HEK293 (cell line): ENCODE measurements at regions not wholly inside any gene's neighbourhood (a gene's known extent, or its start where the extent isn't known, plus 50 kb on each side); places are given as distances from the start of the nearest gene placed in this dataset.

Experiments used
- REPIN1 ChIP-seq: fragments of 450-650 bp; formaldehyde crosslinking; IDR thresholded peaks from 2 replicates; pipeline ENCODE4 v1.5.1; 2017; ENCODE audit warnings: missing biosample characterization, missing genetic modification characterization, low read depth
- ZNF654 ChIP-seq: fragments of 450-650 bp; formaldehyde crosslinking; IDR thresholded peaks from 2 replicates; pipeline ENCODE4 v1.5.1; 2016; ENCODE audit warnings: low read depth, missing biosample characterization, missing genetic modification characterization
- TF ChIP-seq, protein P1 (sequence below): fragments of 450-650 bp; formaldehyde crosslinking; IDR thresholded peaks from 2 replicates; pipeline ENCODE4 v1.5.1; 2016; ENCODE audit warnings: missing biosample characterization, missing genetic modification characterization
- TF ChIP-seq, protein P2 (sequence below): fragments of 450-650 bp; formaldehyde crosslinking; IDR thresholded peaks from 2 replicates; pipeline ENCODE4 v1.5.1; 2016; ENCODE audit warnings: missing biosample characterization, missing genetic modification characterization
- TF ChIP-seq, protein P3 (sequence below): fragments of 450-650 bp; formaldehyde crosslinking; IDR thresholded peaks from 2 replicates; pipeline ENCODE4 v1.5.1; 2016; ENCODE audit warnings: missing biosample characterization, missing genetic modification characterization

DNA sequence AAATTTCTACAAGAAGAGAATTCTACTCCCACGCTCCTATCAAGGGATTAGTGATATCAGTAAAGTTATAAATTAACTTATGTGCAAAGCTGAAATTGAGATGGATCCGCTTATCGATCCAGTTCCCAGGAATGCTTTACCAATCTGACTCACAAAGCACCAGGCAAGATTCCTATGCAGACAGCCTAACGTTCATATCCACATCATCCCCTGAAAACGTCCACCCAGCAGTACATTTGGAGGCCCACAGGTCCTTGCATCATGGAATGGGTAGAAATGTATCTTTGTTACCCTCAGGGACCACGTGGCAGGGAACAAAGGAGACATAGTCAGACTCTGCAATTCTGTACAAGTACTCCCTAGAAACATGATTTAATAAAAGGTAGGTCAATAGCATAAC is 147.4 kb downstream of the ESM1 start:
- TF ChIP-seq, protein P1, sequence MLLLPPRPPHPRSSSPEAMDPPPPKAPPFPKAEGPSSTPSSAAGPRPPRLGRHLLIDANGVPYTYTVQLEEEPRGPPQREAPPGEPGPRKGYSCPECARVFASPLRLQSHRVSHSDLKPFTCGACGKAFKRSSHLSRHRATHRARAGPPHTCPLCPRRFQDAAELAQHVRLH (tag by site-specific recombination): no peak
- TF ChIP-seq, protein P2, sequence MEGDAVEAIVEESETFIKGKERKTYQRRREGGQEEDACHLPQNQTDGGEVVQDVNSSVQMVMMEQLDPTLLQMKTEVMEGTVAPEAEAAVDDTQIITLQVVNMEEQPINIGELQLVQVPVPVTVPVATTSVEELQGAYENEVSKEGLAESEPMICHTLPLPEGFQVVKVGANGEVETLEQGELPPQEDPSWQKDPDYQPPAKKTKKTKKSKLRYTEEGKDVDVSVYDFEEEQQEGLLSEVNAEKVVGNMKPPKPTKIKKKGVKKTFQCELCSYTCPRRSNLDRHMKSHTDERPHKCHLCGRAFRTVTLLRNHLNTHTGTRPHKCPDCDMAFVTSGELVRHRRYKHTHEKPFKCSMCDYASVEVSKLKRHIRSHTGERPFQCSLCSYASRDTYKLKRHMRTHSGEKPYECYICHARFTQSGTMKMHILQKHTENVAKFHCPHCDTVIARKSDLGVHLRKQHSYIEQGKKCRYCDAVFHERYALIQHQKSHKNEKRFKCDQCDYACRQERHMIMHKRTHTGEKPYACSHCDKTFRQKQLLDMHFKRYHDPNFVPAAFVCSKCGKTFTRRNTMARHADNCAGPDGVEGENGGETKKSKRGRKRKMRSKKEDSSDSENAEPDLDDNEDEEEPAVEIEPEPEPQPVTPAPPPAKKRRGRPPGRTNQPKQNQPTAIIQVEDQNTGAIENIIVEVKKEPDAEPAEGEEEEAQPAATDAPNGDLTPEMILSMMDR (tag by site-specific recombination): no peak
- TF ChIP-seq REPIN1 (tag by site-specific recombination) (no peak), ZNF654 (no peak)
- TF ChIP-seq, protein P3, sequence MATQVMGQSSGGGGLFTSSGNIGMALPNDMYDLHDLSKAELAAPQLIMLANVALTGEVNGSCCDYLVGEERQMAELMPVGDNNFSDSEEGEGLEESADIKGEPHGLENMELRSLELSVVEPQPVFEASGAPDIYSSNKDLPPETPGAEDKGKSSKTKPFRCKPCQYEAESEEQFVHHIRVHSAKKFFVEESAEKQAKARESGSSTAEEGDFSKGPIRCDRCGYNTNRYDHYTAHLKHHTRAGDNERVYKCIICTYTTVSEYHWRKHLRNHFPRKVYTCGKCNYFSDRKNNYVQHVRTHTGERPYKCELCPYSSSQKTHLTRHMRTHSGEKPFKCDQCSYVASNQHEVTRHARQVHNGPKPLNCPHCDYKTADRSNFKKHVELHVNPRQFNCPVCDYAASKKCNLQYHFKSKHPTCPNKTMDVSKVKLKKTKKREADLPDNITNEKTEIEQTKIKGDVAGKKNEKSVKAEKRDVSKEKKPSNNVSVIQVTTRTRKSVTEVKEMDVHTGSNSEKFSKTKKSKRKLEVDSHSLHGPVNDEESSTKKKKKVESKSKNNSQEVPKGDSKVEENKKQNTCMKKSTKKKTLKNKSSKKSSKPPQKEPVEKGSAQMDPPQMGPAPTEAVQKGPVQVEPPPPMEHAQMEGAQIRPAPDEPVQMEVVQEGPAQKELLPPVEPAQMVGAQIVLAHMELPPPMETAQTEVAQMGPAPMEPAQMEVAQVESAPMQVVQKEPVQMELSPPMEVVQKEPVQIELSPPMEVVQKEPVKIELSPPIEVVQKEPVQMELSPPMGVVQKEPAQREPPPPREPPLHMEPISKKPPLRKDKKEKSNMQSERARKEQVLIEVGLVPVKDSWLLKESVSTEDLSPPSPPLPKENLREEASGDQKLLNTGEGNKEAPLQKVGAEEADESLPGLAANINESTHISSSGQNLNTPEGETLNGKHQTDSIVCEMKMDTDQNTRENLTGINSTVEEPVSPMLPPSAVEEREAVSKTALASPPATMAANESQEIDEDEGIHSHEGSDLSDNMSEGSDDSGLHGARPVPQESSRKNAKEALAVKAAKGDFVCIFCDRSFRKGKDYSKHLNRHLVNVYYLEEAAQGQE (tag by site-specific recombination): no peak
